ENCODE measurements at regions not wholly inside any gene's neighbourhood (a gene's known extent, or its start where the extent isn't known, plus 50 kb on each side); places are given as distances from the start of the nearest gene placed in this dataset.

DNA sequence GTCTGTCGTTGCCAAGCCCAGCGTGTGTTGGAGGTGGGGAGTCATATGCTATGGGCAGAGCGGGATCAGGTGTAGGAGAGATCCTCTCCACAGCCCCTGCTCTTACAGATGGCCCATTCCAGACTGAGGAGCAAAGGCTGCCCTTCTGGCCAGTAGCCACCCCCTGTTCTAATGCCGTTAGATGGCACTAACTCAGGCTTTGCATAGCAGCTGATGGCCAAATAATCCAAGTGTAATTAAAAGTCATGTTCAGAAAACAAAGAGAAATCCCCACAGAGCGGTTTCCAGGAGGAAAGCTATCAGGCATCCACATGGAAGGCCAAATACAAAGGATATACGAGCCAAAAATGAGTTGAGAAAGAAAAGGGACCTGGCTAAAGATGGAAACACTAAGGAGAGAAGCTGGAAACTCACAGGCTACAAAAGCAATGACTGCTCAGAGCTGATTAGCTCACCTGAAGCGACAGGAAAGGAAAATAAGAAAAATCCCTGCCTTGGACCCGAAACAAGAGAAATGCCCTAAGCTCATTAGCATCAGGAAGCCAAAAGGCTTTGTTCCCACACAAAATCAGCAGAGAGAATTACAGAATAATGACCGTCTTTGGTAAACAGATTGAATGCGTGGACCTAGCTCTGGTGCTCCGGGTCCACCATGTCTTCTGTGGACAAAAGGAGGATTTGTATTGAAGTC is 1002.4 kb upstream of the KLHL29 start:
- TF ChIP-seq YY1 (IDR thresholded peaks at IDR 0.05; ENCODE audit: insufficient read depth, insufficient read length) (no peak), SUZ12 (IDR thresholded peaks at IDR 0.05; ENCODE audit: extremely low read depth, insufficient read depth, insufficient read length) (no peak)
